ENCODE measurements at regions not wholly inside any gene's neighbourhood (a gene's known extent, or its start where the extent isn't known, plus 50 kb on each side); places are given as distances from the start of the nearest gene placed in this dataset.

GRCh38 chr22:34508797-34509196, 557.2 kb upstream of the ISX start:
- DNase-seq: no peak
- H3K27me3 ChIP-seq (replicated peaks in 1 of 7): peaks cover 0 to 15% (median 0%) of the 10 kb centered on the region in 7 donors
- H3K27ac ChIP-seq: no peak overlapping the region
- no peak for TF ChIP-seq CTCF (IDR thresholded peaks at IDR 0.05 in 8 of 11, conservative IDR thresholded peaks at IDR 0.05 in 3 of 11)
- TF ChIP-seq POLR2AphosphoS5 (IDR thresholded peaks at IDR 0.05): no peak
- 58 to 68% (median 62%) methylated on average over 6 of the region's 6 CpGs for WGBS, 5 donors
- no peaks in the 10 kb centered on the region for H3K36me3 ChIP-seq
- H3K4me1 ChIP-seq: no peaks in the 10 kb centered on the region
- peaks cover 0 to 41% (median 2%) of the 10 kb centered on the region in 8 donors for H3K9me3 ChIP-seq
- H3K4me3 ChIP-seq: no peak overlapping the region
- intact Hi-C loops (cut with DNase I; ENCODE audit: low total_unique reads): no loop called here

GRCh38 chr22:34526681-34527080, 539.3 kb upstream of the ISX start:
- DNase-seq: no peak
- 79 to 90% (median 82%) methylated on average over 2 of the region's 2 CpGs for WGBS, 5 donors
- H3K9me3 ChIP-seq: peaks cover 0 to 5% (median 0%) of the 10 kb centered on the region in 8 donors
- TF ChIP-seq POLR2AphosphoS5 (IDR thresholded peaks at IDR 0.05): no peak
- no peak for TF ChIP-seq CTCF (IDR thresholded peaks at IDR 0.05 in 8 of 11, conservative IDR thresholded peaks at IDR 0.05 in 3 of 11)
- no peak for TF ChIP-seq POLR2A (IDR thresholded peaks at IDR 0.05)
- no peaks in the 10 kb centered on the region for H3K36me3 ChIP-seq
- H3K27ac ChIP-seq: no peak overlapping the region
- H3K4me3 ChIP-seq: no peak overlapping the region
- no peaks in the 10 kb centered on the region for H3K4me1 ChIP-seq
- intact Hi-C loops (cut with DNase I; ENCODE audit: low total_unique reads): no loop called here
- no peaks in the 10 kb centered on the region for H3K27me3 ChIP-seq (replicated peaks in 1 of 7)

- Histone ChIP-seq H3K27ac (no peak overlapping the region), H3K9me3 (peaks cover 0 to 19% (median 5%) of the 10 kb centered on the region in 8 donors), H3K4me1 (no peaks in the 10 kb centered on the region), H3K4me3 (no peak overlapping the region), H3K36me3 (no peaks in the 10 kb centered on the region), H3K27me3 (replicated peaks in 1 of 7) (no peaks in the 10 kb centered on the region)
- WGBS, 5 donors: 41 to 52% (median 50%) methylated on average over 4 of the region's 4 CpGs
- no peak for TF ChIP-seq CTCF (IDR thresholded peaks at IDR 0.05 in 8 of 11, conservative IDR thresholded peaks at IDR 0.05 in 3 of 11)
- no peak for TF ChIP-seq POLR2AphosphoS5 (IDR thresholded peaks at IDR 0.05)
- TF ChIP-seq POLR2A (IDR thresholded peaks at IDR 0.05): no peak
- DNase-seq: no peak
- intact Hi-C loops (cut with DNase I; ENCODE audit: low total_unique reads): no loop called here
Observed at GRCh38 chr22:34534101-34534500, 531.9 kb upstream of the ISX start.

- DNase-seq: no peak
- Histone ChIP-seq H3K9me3 (peaks cover 0 to 19% (median 4%) of the 10 kb centered on the region in 8 donors), H3K4me3 (no peak overlapping the region), H3K27me3 (replicated peaks in 1 of 7) (peaks cover 0 to 3% (median 0%) of the 10 kb centered on the region in 7 donors), H3K36me3 (no peaks in the 10 kb centered on the region), H3K4me1 (no peaks in the 10 kb centered on the region), H3K27ac (no peak overlapping the region)
- 76 to 89% (median 82%) methylated on average over 4 of the region's 4 CpGs for WGBS, 5 donors
- TF ChIP-seq CTCF (IDR thresholded peaks at IDR 0.05 in 8 of 11, conservative IDR thresholded peaks at IDR 0.05 in 3 of 11) (no peak), POLR2AphosphoS5 (IDR thresholded peaks at IDR 0.05) (no peak), POLR2A (IDR thresholded peaks at IDR 0.05) (no peak)
- intact Hi-C loops (cut with DNase I; ENCODE audit: low total_unique reads): no loop called here
Observed at GRCh38 chr22:34567367-34567766, 498.6 kb upstream of the ISX start.

Data from spleen (tissue), 11 donors.